Stimulated activated naive B cell treated with anti-CD40 and anti-IgM and Interleukin-4, amounts not matched to agents 10 μg/mL and 1 μg/mL and 100 μg/mL, for 72 hours (primary cell): ENCODE measurements at regions not wholly inside any gene's neighbourhood (a gene's known extent, or its start where the extent isn't known, plus 50 kb on each side); places are given as distances from the start of the nearest gene placed in this dataset.
"Not testable (repeated sequence)": the region's sequence is repeated elsewhere in the genome, so short reads cannot be mapped to it uniquely, and the experiment has no call there.

Experiments used
- ATAC-seq, 2 donors: fragments of 150-1000 bp; cut with Tn5 transposase; replicated peaks; 2 replicates each; pipeline ENCODE4 v1.10.0; 2021; ENCODE audit warnings: moderate library complexity in 1 of 2
- DNase-seq: peaks from one replicate; pipeline ENCODE4 v3.0.0; 2021
- H3K27ac Mint-ChIP-seq: one replicate; pipeline ENCODE4 v1.8.0; 2022; ENCODE audit warnings: mild to moderate bottlenecking, mixed read lengths
- H3K27me3 Mint-ChIP-seq, 2 donors: one replicate each; pipeline ENCODE4 v1.8.0; 2022; ENCODE audit warnings: mixed read lengths in 2 of 2
- H3K36me3 Mint-ChIP-seq, 2 donors: one replicate each; pipeline ENCODE4 v1.8.0; 2022; ENCODE audit warnings: mixed read lengths in 2 of 2, mild to moderate bottlenecking in 1 of 2
- H3K4me1 Mint-ChIP-seq, 2 donors: one replicate each; pipeline ENCODE4 v1.8.0; 2022; ENCODE audit warnings: mixed read lengths in 2 of 2, mild to moderate bottlenecking in 1 of 2
- H3K4me3 Mint-ChIP-seq, 2 donors: one replicate each; pipeline ENCODE4 v1.8.0; 2022; ENCODE audit warnings: mild to moderate bottlenecking in 2 of 2, mixed read lengths in 2 of 2, moderate library complexity in 1 of 2
- H3K9me3 Mint-ChIP-seq, 2 donors: one replicate each; pipeline ENCODE4 v1.8.0; 2022; ENCODE audit warnings: mixed read lengths in 2 of 2, mild to moderate bottlenecking in 1 of 2

DNA sequence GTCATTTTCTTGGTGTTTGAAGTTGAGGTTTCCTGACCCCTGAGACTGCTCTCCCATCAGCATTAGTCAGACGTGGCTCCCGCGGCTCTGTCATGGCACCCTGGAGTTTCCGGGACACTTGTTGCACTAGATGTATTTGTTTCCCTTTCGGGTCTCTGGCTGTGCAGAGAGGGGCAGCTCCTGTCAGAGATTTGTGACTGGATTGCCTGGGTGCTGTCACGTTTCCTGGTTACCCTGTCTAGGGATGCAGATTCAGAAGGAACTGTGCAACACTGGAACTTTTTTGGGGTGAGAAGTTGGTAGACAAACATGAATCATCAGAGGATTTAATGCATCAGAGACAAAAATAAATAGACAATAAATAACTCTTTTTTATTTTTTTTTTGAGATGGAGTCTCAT lies 431.8 kb upstream of the MAN1A1 start:
- Mint-ChIP-seq H3K9me3 (peaks cover 3 to 4% of the 10 kb centered on the region in 2 donors), H3K27ac (no peak overlapping the region), H3K4me3 (no peak overlapping the region), H3K36me3 (no peaks in the 10 kb centered on the region), H3K27me3 (peaks cover 0 to 3% of the 10 kb centered on the region in 2 donors), H3K4me1 (peaks cover 0 to 2% of the 10 kb centered on the region in 2 donors)
- ATAC-seq = no peak
- DNase-seq = no peak

DNA sequence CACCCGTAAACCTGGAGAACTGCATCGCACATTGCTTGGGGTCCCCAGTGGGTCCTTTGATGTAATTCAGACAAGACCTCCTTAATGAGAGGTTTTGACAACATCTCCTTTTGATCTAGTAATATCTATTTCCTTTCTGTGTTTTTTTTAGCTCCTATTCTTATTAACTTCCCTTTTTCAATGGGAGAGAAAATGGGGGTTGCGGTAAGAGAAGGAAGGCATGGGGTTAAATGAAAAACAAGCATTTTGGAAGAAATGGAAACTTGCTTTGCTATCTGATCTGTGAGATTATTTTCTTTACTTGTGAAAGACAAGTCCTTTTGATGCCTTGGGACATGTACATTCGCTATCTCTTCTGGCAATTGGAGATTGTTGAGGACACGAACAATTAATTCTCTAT lies 418.6 kb upstream of the MAN1A1 start:
- Mint-ChIP-seq H3K9me3 (peaks cover 9 to 15% of the 10 kb centered on the region in 2 donors), H3K36me3 (peaks cover 7 to 17% of the 10 kb centered on the region in 2 donors), H3K4me3 (no peak overlapping the region), H3K27ac (no peak overlapping the region), H3K27me3 (no peaks in the 10 kb centered on the region), H3K4me1 (peaks cover 11 to 25% of the 10 kb centered on the region in 2 donors)
- no peak for DNase-seq
- ATAC-seq = no peak

DNA sequence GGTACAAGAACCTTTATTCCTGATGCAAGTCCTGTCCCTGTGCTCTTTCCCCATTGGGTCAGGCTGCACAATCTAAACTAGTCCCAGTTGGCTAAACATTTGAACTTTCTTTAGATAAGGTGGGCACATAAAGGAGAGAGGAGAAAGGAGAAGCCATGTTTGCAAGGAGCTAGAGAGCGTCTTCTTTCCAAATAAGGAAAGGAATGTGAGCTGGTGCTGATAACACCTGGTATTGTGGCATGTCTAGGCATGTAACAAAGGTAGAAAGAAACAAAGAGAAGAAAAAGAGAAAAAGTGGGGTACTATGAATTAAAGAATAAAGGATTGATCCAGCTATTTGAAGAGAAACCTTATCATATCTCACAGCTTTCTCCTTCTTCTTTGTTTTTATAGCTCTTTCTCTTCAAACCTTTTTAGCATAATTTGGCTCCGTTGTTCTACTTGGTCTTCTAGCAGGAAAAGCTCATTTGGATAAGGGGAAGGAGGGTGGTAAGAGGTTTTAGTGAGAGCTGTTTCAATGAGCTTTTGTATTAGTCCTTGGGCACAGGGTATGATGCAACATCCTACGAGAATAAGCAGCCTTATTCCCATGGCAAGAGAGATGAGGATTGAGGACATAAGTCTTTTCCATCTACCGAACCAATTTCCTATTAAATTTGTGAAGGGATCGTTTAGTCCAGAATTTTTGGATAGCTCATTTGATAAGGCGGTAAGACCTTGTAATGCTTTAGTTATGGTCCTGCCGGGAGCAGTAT lies 415.5 kb upstream of the MAN1A1 start:
- no peaks in the 10 kb centered on the region for H3K27me3 Mint-ChIP-seq
- H3K4me1 Mint-ChIP-seq = peaks cover 11 to 25% of the 10 kb centered on the region in 2 donors
- ATAC-seq (no peak), DNase-seq (no peak)
- no peak overlapping the region for H3K4me3 Mint-ChIP-seq
- H3K9me3 Mint-ChIP-seq = peaks cover 0 to 7% of the 10 kb centered on the region in 2 donors
- H3K36me3 Mint-ChIP-seq = peaks cover 0 to 9% of the 10 kb centered on the region in 2 donors
- H3K27ac Mint-ChIP-seq = no peak overlapping the region

DNA sequence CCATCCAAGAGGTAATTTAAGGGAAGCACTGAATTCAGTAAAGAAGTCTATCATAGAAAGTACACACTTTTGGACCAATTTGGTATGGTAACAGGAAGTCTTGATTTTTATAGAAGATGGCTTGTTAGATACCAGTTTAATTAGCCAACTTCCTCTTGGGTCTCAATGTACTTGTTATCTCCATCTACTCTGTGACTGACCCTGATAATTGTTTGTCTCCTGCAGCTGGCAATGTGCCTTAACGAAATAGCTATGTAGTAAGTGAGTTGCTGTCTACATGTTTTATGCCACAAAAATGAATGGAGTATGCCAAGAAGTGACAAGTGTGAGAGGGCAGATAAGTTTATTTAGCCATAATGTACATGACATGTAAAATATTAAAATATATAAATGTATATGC lies 410.5 kb upstream of the MAN1A1 start:
- H3K4me3 Mint-ChIP-seq = no peak overlapping the region
- ATAC-seq (no peak), DNase-seq (no peak)
- no peak overlapping the region for H3K27ac Mint-ChIP-seq
- no peaks in the 10 kb centered on the region for H3K9me3 Mint-ChIP-seq
- H3K4me1 Mint-ChIP-seq = no peaks in the 10 kb centered on the region
- peaks cover 0 to 5% of the 10 kb centered on the region in 2 donors for H3K27me3 Mint-ChIP-seq
- H3K36me3 Mint-ChIP-seq = no peaks in the 10 kb centered on the region

DNA sequence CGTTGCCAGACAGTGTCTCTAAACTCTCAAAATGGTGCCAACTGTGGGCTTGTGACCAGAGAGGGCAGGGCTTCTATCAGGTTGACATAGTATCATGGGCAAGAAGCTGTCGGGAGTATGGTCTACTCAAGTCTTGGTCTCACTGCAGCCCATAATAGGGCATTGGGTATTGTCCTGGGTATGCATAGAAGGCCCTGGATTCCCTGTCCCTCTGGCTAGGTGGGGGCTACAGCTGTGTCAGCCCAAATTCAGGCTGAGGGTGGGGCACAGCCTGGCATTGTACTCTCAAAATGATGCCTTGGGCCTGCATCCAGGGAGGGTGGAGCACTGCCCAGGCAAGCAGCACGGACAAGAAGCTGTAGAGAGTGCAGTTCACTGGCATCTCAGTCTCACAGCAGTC lies 408.8 kb upstream of the MAN1A1 start:
- H3K9me3 Mint-ChIP-seq = no peaks in the 10 kb centered on the region
- H3K4me1 Mint-ChIP-seq = no peaks in the 10 kb centered on the region
- no peaks in the 10 kb centered on the region for H3K36me3 Mint-ChIP-seq
- peaks cover 3 to 5% of the 10 kb centered on the region in 2 donors for H3K27me3 Mint-ChIP-seq
- H3K27ac Mint-ChIP-seq = peak overlapping the region; percentile 63
- H3K4me3 Mint-ChIP-seq = no peak overlapping the region
- ATAC-seq (no peak), DNase-seq (no peak)

DNA sequence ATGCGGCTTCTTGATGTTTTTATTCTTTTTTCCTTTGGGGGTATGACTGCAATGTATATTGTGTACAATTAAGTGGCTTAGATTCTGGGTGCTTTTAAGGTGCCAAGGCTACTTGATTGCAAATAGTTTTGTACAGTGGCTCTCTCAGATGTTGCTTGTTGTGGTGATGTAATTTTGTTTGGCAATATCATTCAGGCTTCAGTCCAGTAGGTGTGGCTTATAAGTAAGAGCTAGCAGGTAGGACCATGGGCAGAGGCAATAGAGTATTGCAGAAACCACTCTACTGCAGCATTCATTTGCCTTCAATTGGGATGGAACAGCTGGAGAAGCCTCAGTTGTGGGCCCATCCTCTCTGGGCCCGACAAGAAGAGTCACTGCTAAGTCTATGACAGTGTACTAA lies 407.9 kb upstream of the MAN1A1 start:
- DNase-seq (no peak), ATAC-seq (no peak)
- Mint-ChIP-seq H3K9me3 (no peaks in the 10 kb centered on the region), H3K27me3 (peaks cover 3 to 5% of the 10 kb centered on the region in 2 donors), H3K27ac (no peak overlapping the region), H3K4me1 (no peaks in the 10 kb centered on the region), H3K36me3 (no peaks in the 10 kb centered on the region), H3K4me3 (no peak overlapping the region)

DNA sequence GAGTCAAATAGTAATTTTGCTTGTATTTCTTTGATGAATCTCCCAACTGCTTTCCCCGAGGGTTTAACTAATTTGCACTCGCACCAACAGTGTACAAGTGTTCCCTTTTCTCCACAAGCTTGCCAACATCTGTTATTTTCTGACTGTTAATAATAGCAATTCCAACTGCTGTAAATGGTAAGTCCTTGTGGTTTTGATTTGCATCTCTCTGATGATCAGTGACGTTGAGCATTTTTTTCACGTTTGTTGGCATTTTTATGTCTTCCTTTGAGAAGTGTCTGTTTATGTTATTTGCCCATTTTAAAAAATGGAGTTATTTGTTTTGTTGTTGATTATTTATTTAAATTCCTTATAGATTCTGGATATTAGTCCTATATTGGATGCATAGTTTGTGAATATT lies 399.8 kb upstream of the MAN1A1 start:
- peak in 1 of 2 donors; percentile 41 for ATAC-seq
- Mint-ChIP-seq H3K9me3 (peaks cover 0 to 6% of the 10 kb centered on the region in 2 donors), H3K27me3 (peaks cover 0 to 3% of the 10 kb centered on the region in 2 donors), H3K4me3 (no peak overlapping the region), H3K36me3 (no peaks in the 10 kb centered on the region), H3K4me1 (peaks cover 11 to 23% of the 10 kb centered on the region in 2 donors), H3K27ac (peak overlapping the region; percentile 4)
- DNase-seq = no peak

DNA sequence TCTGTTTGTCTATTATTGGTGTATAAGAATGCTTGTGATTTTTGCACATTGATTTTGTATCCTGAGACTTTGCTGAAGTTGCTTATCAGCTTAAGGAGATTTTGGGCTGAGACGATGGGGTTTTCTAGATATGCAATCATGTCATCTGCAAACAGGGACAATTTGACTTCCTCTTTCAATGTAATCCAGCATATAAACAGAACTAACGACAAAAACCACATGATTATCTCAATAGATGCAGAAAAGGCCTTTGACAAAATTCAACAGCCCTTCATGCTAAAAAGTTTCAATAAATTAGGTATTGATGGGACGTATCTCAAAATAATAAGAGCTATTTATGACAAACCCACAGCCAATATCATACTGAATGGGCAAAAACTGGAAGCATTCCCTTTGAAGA lies 399.0 kb upstream of the MAN1A1 start:
- not testable (repeated sequence) for DNase-seq, H3K9me3 Mint-ChIP-seq, H3K36me3 Mint-ChIP-seq, ATAC-seq, H3K4me3 Mint-ChIP-seq, H3K27me3 Mint-ChIP-seq
- Mint-ChIP-seq H3K4me1 (peaks cover 11 to 23% of the 10 kb centered on the region in 2 donors), H3K27ac (peak overlapping the region; percentile 9)

DNA sequence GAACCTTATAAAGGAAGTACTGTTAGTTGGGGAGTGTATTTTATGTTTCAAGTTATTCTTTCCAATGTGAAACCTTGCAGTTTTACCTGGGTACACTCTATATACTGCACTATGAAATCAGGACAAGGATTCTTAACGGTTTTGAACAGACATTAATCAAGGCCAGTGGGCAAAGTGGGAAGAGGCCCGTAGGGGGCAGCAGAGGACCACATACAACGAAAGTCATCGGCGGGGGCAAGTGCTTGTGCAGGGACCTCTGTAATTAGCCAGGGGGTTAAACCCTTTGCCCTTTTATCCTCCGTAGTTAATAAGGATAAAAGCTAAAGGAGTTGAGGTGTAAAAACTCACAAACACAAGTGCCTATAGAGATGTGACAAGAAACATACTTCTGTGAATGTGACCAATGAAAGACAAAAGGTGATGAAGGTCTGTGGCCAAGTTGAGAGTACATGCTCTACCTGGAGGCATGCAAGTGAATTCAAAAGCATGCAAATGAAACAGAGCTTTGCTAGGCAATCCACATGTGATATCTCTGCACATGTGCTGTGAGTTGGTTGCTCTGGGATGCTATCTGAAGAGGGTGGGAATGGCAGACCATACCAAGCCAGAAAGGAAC lies 392.7 kb upstream of the MAN1A1 start:
- Mint-ChIP-seq H3K4me3 (no peak overlapping the region), H3K27me3 (no peaks in the 10 kb centered on the region), H3K27ac (no peak overlapping the region), H3K36me3 (no peaks in the 10 kb centered on the region), H3K4me1 (peaks cover 4 to 8% of the 10 kb centered on the region in 2 donors), H3K9me3 (no peaks in the 10 kb centered on the region)
- ATAC-seq = peak; percentile 91 to 92
- peak; percentile 46 for DNase-seq

DNA sequence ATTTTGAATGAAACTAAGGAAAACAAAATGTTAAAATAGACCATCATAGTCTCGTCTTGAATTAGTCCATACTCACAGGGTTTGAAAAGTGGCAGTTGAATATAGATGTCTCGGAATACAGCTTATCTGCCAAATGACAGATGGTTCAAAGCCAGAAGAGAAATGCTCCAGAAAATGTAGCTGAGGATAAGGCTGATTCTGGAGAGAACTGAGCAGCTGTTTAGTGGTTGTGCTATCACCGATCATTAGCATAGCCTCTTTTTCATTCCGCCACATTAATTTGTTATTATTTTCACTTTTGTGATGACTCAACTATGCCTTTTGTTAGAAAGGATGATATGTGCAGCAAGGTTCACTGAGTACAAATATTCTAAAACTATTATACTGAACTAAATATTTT lies 390.2 kb upstream of the MAN1A1 start:
- ATAC-seq (no peak), DNase-seq (no peak)
- Mint-ChIP-seq H3K4me3 (no peak overlapping the region), H3K4me1 (peaks cover 6 to 8% of the 10 kb centered on the region in 2 donors), H3K27ac (no peak overlapping the region), H3K36me3 (no peaks in the 10 kb centered on the region), H3K27me3 (peaks cover 0 to 4% of the 10 kb centered on the region in 2 donors), H3K9me3 (no peaks in the 10 kb centered on the region)

DNA sequence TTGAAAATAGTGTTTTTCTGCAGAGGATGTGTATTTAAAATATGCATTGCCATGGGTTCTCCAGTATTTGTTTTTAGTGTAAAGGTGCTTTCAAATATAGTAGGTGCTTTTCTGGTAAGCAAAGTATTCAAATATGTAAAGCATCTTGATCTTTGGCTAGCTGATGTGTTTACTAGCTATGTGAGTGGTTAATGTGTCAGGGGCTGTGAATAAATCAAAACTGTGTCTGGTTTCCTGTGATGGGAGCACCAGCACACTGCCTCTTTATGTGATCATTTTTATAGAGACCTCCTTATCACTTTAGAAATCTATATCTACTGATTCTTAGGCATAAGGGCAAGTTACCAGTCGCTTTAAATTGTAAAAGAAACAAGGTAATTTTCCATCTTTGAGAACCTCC lies 388.9 kb upstream of the MAN1A1 start:
- Mint-ChIP-seq H3K27me3 (peaks cover 0 to 4% of the 10 kb centered on the region in 2 donors), H3K27ac (no peak overlapping the region), H3K9me3 (no peaks in the 10 kb centered on the region), H3K4me1 (peaks cover 6 to 8% of the 10 kb centered on the region in 2 donors), H3K36me3 (no peaks in the 10 kb centered on the region), H3K4me3 (no peak overlapping the region)
- ATAC-seq (peak in 1 of 2 donors; percentile 25), DNase-seq (no peak)

DNA sequence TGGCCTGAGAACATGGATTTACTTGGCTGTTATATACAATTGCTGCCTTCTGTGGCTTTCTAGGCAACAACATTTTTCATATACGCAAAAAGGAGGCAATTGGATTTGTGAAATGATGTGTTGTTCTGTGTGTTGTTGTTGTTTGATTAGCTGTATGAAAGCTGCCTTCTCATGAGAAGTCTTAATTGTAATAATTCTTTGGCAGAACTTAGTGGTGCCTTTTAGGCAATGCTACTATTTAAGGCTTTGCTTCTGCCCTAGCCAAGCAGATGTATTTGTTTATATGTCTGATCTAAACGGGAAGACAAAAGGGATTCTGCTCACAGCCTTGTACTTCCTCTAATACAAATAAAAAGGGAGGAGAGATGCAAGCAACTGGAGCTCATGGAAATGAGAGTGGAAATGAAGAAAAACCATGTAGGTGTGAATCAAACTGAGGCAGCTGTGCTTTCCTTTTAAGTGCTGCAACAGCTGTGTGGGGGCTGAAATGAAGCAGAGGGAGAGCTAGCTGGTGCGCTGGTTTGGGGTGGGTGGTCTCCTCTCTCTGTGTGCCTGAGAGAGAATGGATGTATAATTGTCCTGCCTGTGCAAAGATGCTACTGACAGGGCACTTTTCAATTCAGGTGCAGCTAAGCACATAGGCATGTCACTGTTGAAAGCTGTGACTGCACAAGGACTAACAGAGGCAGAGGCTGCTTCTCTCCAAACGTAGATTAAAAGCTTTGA lies 386.9 kb upstream of the MAN1A1 start:
- Mint-ChIP-seq H3K9me3 (no peaks in the 10 kb centered on the region), H3K4me1 (peaks cover 0 to 2% of the 10 kb centered on the region in 2 donors), H3K27ac (no peak overlapping the region), H3K36me3 (no peaks in the 10 kb centered on the region), H3K27me3 (peaks cover 0 to 4% of the 10 kb centered on the region in 2 donors), H3K4me3 (no peak overlapping the region)
- ATAC-seq (no peak), DNase-seq (no peak)

DNA sequence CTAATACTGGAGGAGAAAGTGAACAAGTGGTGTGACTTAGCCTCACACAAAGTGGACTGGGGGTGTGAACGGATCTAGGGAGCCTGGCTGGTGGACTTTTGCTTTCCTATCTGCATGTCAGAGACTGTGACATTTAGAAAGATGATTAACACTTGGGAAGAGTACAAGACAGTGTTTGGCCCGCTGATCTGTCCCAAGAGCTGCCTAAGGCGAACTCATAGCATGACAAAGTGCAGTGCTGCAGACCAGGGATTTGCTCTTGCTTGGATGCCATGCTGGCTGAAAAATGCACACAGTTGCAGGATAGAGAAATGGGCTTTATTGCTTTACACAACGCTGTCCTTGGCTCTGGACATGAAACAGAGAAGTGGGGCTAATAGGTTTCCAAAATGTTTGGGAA lies 386.0 kb upstream of the MAN1A1 start:
- ATAC-seq = no peak
- no peak for DNase-seq
- no peaks in the 10 kb centered on the region for H3K9me3 Mint-ChIP-seq
- H3K27me3 Mint-ChIP-seq = peaks cover 0 to 4% of the 10 kb centered on the region in 2 donors
- H3K36me3 Mint-ChIP-seq = no peaks in the 10 kb centered on the region
- no peak overlapping the region for H3K4me3 Mint-ChIP-seq
- H3K27ac Mint-ChIP-seq = no peak overlapping the region
- peaks cover 0 to 2% of the 10 kb centered on the region in 2 donors for H3K4me1 Mint-ChIP-seq

DNA sequence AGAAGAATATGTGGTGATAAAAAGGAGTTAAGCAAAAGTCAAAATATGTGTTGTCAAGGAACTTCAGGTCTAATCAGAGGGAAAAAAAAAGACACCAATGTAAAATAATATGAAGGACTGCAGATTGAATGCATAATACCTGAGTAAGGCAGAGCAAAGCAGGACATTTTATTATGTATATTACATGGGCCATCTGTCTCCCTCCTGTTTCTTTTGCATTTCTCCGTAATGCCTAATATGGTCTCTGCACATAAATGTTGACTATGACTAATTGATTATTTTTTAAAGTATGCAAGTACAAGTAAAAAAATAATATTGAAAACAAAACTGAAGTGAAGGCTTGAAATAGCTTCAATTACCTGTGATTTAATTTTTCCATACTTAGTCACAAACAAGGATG lies 384.7 kb upstream of the MAN1A1 start:
- H3K9me3 Mint-ChIP-seq = no peaks in the 10 kb centered on the region
- peaks cover 0 to 4% of the 10 kb centered on the region in 2 donors for H3K27me3 Mint-ChIP-seq
- H3K4me3 Mint-ChIP-seq = no peak overlapping the region
- H3K36me3 Mint-ChIP-seq = no peaks in the 10 kb centered on the region
- no peak for DNase-seq
- peaks cover 0 to 2% of the 10 kb centered on the region in 2 donors for H3K4me1 Mint-ChIP-seq
- H3K27ac Mint-ChIP-seq = no peak overlapping the region
- no peak for ATAC-seq
